Thymus (tissue), 11 donors: ENCODE measurements at regions not wholly inside any gene's neighbourhood (a gene's known extent, or its start where the extent isn't known, plus 50 kb on each side); places are given as distances from the start of the nearest gene placed in this dataset.

Source experiments
- DNase-seq, 9 donors: peaks; one replicate each; pipeline ENCODE4 v3.0.0-alpha.2; 2013; ENCODE audit warnings: low spot score in 9 of 9, low read depth in 6 of 9, missing footprints in 1 of 9
- H3K27ac ChIP-seq, 2 donors: one replicate each; pipeline ENCODE4 v1.5.1; 2013; ENCODE audit warnings: control low read depth in 1 of 2, low read depth in 1 of 2, low read length in 1 of 2, mild to moderate bottlenecking in 1 of 2, moderate library complexity in 1 of 2
- H3K27me3 ChIP-seq, 2 donors: one replicate each; pipeline ENCODE4 v1.5.1; 2013; ENCODE audit warnings: low read length in 1 of 2; ENCODE audit not compliant: control insufficient read depth in 2 of 2, insufficient read depth in 1 of 2
- H3K36me3 ChIP-seq, 2 donors: one replicate each; pipeline ENCODE4 v1.5.1; 2013; ENCODE audit warnings: low read length in 1 of 2, mild to moderate bottlenecking in 1 of 2, moderate library complexity in 1 of 2; ENCODE audit not compliant: control insufficient read depth in 2 of 2, insufficient read depth in 2 of 2
- H3K4me1 ChIP-seq, 2 donors: one replicate each; pipeline ENCODE4 v1.5.1; 2013; ENCODE audit warnings: low read length in 2 of 2; ENCODE audit not compliant: control insufficient read depth in 2 of 2, insufficient read depth in 2 of 2
- H3K4me3 ChIP-seq, 2 donors: one replicate each; pipeline ENCODE4 v1.5.1; 2013; ENCODE audit warnings: low read length in 2 of 2, control low read depth in 1 of 2, mild to moderate bottlenecking in 1 of 2
- H3K9me3 ChIP-seq, 2 donors: one replicate each; pipeline ENCODE4 v1.5.1; 2013; ENCODE audit warnings: low read length in 1 of 2, mild to moderate bottlenecking in 1 of 2; ENCODE audit not compliant: control insufficient read depth in 2 of 2, insufficient read depth in 1 of 2
- WGBS: extraction: QIAGEN DNeasy Blood & Tissue Kit; methylation state at CpG from one replicate; pipeline ENCODE4 v1.1.7; 2013; 5-methylcytosine and 5-hydroxymethylcytosine counted together
- donor health status: healthy.

DNA sequence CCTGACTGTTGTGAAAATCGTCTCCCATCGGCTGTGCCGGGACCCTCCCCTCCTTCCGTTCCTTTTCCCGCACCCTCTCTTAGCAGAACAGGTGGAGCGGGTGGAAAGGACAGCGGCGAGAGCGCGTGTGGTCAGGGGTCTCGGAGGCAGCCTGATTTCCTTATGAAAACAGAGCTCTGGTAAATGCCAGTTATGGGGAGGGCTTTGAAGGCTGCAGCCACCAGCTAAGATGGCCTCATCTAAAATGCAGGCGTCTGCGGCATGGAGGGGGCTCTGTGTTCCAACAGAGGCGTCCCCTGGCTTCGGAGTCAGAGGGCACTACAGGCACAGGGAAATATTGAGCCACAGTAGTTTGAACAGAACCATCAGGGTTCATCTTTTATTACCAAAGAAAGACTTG lies 93.8 kb upstream of the SOX1 start:
- no peak for DNase-seq
- H3K36me3 ChIP-seq = no peaks in the 10 kb centered on the region
- peaks cover 3 to 6% of the 10 kb centered on the region in 2 donors for H3K9me3 ChIP-seq
- no peak overlapping the region for H3K27ac ChIP-seq
- no peaks in the 10 kb centered on the region for H3K4me1 ChIP-seq
- H3K4me3 ChIP-seq = no peak overlapping the region
- WGBS = 39% methylated on average over 15 of the region's 15 CpGs
- H3K27me3 ChIP-seq = peaks cover 3 to 23% of the 10 kb centered on the region in 2 donors

DNA sequence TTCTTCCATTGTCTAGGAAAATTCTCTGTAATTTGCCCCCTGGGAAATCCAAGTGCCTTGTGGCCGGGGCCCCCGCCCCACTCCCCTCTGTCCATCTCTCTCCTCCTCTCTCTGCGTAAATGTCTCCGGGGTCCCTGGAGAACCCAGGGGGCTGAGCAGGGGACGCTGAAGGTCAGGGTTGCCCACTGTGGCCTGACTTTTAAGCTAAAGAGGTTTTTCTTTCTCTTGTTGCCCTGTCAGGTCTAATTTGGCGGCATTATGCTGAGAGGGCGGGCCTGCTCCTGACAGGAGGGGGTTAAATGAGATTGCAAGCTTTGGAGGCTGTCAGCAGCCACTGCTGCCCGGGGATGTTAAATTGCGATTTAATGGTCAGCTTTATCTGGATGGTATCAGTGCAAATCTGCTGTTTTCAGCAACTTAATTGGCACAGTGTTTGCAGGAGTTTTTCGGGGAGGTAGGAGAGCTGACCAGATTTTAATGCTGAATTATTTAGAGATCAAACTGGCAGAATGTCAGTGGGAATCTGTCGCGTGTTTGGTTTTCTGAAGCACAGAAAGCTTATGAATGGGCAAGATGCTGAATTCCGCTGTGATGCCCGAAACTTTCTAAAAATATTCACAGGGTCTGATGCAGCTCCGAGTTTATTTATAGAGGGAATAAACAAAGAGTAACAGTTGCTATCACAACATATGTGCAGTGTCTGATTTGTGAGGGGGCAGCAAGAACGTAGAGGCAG lies 93.2 kb upstream of the SOX1 start:
- DNase-seq = no peak
- Histone ChIP-seq H3K27ac (no peak overlapping the region), H3K27me3 (peaks cover 3 to 23% of the 10 kb centered on the region in 2 donors), H3K9me3 (peaks cover 3 to 6% of the 10 kb centered on the region in 2 donors), H3K36me3 (no peaks in the 10 kb centered on the region), H3K4me1 (no peaks in the 10 kb centered on the region), H3K4me3 (no peak overlapping the region)
- 55% methylated on average over 16 of the region's 16 CpGs for WGBS

DNA sequence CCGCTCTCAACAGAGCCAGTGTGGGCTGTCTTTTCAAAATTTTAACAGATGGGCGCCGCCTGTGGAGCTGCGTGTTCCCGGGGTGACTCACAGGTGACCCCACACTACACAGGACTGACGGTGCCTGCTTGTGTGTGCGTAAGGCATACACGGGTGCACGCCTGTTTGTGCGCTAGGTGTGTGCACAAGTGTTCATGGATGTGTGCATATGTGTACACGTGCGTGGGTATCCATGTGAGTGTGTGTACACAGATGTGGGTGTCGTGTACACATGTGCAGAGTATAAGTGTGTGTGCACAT lies 92.7 kb upstream of the SOX1 start:
- no peak overlapping the region for H3K27ac ChIP-seq
- peaks cover 3 to 23% of the 10 kb centered on the region in 2 donors for H3K27me3 ChIP-seq
- no peak overlapping the region for H3K4me3 ChIP-seq
- DNase-seq = no peak
- H3K9me3 ChIP-seq = peaks cover 3 to 6% of the 10 kb centered on the region in 2 donors
- H3K36me3 ChIP-seq = no peaks in the 10 kb centered on the region
- no peaks in the 10 kb centered on the region for H3K4me1 ChIP-seq
- WGBS = 95% methylated on average over 13 of the region's 13 CpGs

GRCh38 chr13:111975539-111976473 lies 91.1 kb upstream of the SOX1 start:
- no peak overlapping the region for H3K4me3 ChIP-seq
- peaks cover 3 to 6% of the 10 kb centered on the region in 2 donors for H3K9me3 ChIP-seq
- H3K36me3 ChIP-seq = no peaks in the 10 kb centered on the region
- 90% methylated on average over 49 of the region's 49 CpGs for WGBS
- DNase-seq = no peak
- no peaks in the 10 kb centered on the region for H3K4me1 ChIP-seq
- peaks cover 3 to 23% of the 10 kb centered on the region in 2 donors for H3K27me3 ChIP-seq
- no peak overlapping the region for H3K27ac ChIP-seq

DNA sequence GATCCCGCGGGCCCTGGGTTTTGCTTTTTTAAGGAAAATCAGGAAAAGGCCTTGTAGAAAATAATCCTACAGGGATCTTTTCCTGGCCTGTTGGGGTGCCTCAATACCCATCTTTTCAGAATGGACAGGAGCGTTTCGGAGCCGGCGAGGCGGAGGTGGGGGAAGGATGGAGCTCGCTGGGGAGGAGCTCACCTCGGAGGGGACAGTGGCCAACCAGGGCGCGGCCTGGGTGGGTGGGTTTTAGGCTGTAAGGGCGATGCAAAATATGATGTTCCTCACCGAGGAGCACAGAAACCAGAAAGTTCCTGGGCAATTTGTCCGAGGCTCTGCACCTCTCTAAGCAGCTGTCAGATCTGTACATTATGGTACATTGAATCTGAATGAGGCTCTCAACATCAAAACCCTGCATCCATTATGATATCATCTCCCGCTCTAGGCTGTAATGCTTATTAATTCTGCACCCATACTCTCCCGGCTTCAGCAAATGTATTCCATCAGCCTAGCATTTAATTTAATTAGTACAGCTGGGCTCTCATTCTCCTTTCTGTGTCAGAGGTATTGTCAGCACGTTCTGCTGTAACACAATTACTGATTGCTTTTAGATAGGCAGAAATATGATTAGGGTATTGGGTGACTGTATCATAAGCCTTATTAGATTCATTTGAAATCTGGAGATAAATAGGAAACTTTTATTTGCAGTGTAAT lies 90.3 kb upstream of the SOX1 start:
- 92% methylated on average over 17 of the region's 17 CpGs for WGBS
- Histone ChIP-seq H3K4me3 (no peak overlapping the region), H3K9me3 (peaks cover 3 to 6% of the 10 kb centered on the region in 2 donors), H3K4me1 (no peaks in the 10 kb centered on the region), H3K36me3 (no peaks in the 10 kb centered on the region), H3K27me3 (peaks cover 2 to 20% of the 10 kb centered on the region in 2 donors), H3K27ac (no peak overlapping the region)
- DNase-seq = no peak

DNA sequence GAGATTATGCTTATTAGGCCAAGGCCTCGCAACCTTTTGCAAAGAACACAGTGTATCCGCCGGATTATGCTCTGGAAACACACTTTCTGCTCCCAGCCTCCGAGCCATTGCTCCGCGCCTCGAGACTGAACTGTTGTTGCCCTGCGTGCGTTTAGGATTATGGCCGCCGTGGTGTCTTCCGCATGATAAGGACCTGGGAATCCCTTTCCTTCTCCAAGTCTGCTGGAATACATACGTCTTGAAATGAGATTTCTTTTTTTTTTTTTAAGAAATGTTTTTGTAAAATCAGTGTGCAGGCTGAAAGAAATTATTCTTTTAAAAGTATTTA lies 89.8 kb upstream of the SOX1 start:
- peaks cover 3 to 6% of the 10 kb centered on the region in 2 donors for H3K9me3 ChIP-seq
- DNase-seq = no peak
- H3K36me3 ChIP-seq = no peaks in the 10 kb centered on the region
- no peak overlapping the region for H3K4me3 ChIP-seq
- 93% methylated on average over 13 of the region's 13 CpGs for WGBS
- peaks cover 0 to 16% of the 10 kb centered on the region in 2 donors for H3K27me3 ChIP-seq
- no peak overlapping the region for H3K27ac ChIP-seq
- no peaks in the 10 kb centered on the region for H3K4me1 ChIP-seq

DNA sequence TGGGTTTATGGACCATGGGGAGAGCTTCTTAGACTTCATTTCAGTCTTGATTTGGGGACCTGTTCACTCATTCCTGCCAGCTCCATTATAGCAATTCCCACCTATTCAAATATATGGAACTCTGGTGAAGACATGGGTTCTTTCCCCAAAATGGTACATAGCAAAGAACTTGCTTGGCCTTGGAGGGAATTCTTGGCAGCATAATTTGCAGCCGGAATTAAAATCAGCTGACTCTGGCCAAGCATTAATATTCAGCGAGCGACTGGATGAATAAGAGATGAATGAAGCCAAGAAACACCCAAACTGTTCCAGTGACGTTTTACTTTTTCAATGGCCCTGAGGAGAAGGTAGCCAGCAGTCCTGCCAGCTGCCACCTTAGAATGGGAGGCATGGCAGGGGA lies 88.4 kb upstream of the SOX1 start:
- no peak overlapping the region for H3K27ac ChIP-seq
- no peaks in the 10 kb centered on the region for H3K4me1 ChIP-seq
- DNase-seq = no peak
- WGBS = 66% methylated on average over 4 of the region's 4 CpGs
- peaks cover 0 to 6% of the 10 kb centered on the region in 2 donors for H3K27me3 ChIP-seq
- H3K4me3 ChIP-seq = no peak overlapping the region
- peaks cover 3 to 6% of the 10 kb centered on the region in 2 donors for H3K9me3 ChIP-seq
- H3K36me3 ChIP-seq = no peaks in the 10 kb centered on the region

DNA sequence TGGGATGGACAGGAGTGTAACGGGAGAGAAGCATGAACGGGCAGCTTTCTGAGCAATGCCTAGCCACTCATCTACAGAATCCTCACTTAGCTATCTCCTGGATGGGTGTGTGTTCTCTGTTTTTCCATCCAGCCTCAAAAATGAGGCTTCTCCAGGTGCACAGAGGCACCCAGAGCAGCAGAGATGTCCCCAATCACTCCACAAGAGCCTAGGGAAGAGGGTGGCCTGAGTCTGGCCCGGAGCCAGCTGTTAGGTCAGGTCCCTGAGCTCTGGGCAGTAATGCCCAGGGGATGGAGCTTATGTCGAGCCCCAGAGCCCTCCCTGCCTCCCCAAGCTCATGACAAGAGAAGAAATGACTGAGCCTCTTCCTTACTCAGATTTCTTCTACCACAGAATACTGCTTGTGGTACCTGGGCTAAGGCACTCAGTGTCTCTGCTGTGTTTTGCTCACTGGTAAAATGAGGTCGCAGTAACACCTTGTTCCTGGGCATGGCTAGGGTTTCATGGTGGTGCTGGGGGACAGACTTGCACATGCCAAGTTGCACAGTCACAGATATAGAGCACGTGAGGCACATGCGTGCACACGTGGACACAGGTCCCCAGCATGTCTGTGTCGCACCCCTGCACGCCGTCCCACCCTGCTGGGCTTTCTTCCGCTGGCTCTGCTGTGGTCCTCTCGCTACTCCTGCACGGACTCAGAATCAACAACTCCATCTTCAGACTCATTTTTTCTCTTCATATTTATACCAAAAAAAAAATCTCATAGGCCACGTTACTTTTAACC lies 86.6 kb upstream of the SOX1 start:
- Histone ChIP-seq H3K27ac (no peak overlapping the region), H3K4me1 (no peaks in the 10 kb centered on the region), H3K4me3 (no peak overlapping the region), H3K27me3 (no peaks in the 10 kb centered on the region), H3K9me3 (peaks cover 1 to 6% of the 10 kb centered on the region in 2 donors), H3K36me3 (no peaks in the 10 kb centered on the region)
- DNase-seq = no peak
- WGBS = 89% methylated on average over 15 of the region's 15 CpGs
